ENCODE measurements at regions not wholly inside any gene's neighbourhood (a gene's known extent, or its start where the extent isn't known, plus 50 kb on each side); places are given as distances from the start of the nearest gene placed in this dataset.
A peak's percentile ranks its signal among the peaks of the same experiment; 100 is the strongest.

DNA sequence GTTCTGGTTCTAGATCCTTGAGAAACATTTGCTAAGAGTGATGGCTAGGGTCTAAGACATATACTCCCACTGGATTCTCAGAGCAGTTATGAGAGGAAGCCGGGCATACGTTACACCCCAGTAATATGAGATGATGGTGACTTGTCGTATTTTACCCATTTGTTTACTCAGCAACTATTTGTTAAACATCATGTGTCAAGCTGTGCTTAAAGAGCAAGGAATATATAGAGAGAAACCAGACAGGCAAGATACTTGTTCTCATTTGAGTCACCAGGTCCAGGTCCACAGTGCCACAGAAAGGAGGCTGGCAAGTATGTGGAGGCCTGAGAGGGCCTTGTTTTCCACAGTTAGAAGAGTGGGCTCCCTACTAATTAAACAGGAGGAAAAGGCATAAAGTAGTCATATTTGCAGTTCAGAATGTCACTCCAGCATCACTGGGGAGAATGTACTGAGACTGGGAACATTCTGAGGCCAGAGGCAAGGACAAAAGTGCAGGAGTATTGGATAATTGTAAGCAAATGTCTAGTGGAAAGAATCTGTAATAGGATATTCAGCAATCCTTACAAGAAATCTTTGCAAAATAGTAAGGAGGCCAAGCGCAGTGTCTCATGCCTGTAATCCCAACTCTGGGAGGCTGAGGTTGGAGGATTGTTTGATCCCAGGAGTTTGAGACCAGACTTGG, 142.2 kb downstream of the IRS2 start:
- no peak for DNase-seq (ENCODE audit: low read depth)

DNA sequence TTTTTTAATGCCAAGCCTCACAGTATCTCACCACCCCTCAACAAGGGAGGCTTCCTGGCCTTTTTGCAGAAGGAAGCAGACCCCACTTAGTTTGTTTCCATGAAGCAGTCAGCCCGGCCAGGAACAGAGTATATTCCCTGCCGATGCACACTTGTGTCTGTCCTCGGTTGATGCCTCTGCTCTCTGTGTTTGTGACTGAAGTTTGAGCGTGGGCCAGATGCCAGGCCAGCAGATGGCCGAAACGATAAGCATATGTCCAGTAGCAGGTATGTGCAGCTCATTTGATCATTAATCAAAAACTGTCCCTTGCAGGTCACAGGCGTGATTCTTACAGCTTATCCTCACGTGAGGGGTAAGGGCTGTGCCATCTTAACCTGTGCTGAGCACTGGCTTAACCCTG, 144.0 kb downstream of the IRS2 start:
- DNase-seq (ENCODE audit: low read depth): no peak

DNA sequence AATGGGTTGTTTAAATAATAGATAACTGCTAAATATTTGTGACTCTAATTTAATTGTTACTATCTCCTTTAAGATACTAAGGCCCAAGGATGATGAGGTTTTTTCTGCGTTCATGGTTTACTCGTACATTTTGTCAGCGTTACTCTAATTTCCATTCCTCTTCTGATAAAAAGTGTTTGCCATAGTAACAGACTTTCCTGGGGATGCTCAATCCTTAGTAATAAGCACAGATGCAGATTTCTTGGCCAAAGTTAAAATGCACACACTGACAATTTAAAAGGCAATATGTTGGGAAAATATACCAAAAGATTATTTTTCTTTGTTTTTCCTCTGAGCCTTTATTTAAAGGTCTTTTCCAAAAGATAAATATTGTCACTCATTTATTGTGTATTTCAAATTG, 149.6 kb downstream of the IRS2 start:
- DNase-seq (ENCODE audit: low read depth): no peak

DNA sequence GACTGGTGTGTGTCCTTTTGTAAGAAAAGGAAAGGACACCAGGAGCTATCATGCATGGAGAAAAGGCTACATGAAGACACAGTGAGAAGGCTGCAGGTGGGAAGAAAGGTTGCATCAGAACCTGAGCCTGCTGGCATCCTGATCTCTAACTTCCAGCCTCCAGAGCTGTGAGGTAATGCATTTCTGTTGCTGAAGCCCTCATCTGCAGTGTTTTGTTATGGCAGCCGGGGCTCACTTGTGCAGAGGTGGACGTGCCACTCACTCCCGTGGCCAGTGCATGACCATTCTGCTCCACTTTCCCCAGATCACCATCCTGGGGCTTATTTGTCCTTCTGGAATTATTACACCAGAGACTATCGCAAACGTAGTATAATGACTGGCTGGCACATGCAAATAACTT, 155.3 kb downstream of the IRS2 start:
- DNase-seq (ENCODE audit: low read depth): no peak

DNA sequence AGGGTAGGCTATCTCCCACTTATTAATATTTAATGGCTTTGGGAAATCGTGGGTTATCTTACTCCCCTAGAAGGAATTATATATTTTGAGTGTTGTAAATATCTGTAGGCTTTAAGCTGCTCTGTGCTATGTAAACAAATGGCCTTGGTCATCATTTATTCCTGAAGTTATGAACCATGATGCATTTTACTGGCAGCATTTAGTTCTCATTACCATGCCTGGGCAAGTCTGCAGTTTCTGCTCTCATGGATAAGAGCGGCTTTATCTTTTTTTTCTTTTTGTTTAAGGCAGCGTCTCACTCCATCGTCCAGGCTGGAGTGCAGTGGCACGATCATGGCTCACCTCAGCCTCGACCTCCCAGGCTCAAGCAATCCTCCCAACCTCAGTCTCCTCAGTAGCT, 156.1 kb downstream of the IRS2 start:
- no peak for DNase-seq (ENCODE audit: low read depth)

DNA sequence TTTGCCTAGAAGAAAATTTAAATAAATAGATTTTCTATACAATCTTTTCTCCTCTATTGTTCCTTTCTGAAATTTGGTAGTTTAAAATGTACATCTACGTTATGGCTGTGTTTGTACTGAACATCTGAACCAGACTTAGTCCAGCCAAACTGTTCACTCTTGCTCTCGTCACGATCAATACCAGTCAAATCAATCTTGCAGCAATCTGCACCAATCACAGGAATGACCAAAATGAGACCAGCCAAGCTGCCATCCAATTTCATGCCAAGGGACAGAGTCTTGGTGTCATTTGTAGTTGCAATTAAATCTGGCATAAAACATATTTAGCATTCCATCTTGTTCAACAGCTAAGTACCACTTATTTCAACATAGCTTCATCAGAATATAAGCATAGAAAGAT, 156.6 kb downstream of the IRS2 start:
- DNase-seq (ENCODE audit: low read depth): no peak

DNA sequence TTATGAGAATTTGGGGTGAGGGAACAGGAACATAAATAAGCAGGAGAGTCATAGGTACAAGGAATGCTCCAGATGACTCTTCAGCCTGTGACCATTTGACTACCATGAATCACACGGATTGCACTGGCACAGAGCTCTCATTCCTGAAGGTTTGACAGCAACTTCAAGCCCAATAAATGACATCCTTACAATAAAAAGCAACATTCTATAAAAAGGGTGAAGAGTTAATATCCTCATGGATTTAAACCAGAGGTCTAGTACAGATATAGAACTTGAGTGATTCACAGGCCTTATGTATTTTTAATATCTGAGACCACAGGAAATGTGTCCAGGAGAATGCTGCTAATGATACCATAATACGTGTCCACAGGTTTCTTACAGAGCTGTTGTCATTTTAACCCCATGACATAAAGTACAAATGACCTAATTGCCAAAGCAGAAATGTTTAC, 158.1 kb downstream of the IRS2 start:
- peak; percentile 80 for DNase-seq (ENCODE audit: low read depth)

DNA sequence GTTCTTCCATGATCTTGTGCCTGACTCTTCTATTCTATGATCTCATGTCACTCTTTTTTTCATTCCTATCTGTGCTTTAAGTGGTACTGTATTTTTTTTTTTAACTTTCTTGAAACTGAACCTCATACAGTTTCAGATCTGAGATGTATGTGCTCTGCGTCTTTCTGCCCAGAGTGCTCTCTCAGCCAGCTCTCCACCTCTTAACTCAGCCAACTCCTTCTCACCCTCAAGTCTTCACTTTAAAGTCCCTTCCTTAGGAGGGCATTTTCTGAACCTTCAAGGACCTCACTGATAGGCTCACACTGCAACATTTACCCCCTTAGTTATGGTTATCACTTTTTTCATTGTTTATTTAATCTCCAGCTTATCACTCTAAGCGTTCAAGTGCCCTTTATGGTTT, 158.7 kb downstream of the IRS2 start:
- DNase-seq (ENCODE audit: low read depth): no peak

DNA sequence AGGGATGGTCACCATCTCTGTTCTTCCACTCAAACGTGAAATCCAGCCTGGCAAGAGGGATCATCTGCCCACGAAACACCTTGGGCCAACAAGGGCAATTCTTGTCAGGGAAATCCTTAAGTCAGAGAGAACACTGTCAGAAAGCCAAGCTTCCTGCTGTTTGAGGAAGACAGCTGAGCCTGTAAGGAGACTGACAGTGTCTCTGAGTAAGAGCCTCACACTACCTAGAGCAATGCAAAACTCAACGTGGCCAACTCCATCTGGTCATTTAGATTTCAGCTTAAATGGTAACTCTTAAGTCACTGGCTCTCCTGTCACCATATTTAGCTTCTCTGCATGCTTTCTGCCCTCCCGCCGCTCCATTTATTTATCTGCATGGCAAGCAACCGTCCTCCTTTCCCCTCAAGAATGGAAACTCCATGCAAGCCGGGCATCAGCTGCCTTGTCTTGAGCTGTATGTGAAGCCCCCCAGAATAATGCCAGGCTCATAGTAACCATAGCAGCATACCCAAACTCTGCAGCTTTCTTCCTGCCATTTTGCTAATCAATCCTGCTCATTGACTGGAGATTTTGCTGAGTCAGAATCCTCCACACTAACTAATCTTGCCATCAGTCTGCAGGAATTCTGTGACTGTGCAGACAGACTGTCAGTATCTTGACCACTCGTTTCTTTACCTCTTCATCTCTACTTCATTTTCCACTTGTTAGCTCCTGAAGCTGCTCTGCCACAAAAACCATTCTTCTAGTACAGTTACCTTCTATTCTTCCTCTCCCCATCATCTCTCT, 159.8 kb downstream of the IRS2 start:
- no peak for DNase-seq (ENCODE audit: low read depth)

DNA sequence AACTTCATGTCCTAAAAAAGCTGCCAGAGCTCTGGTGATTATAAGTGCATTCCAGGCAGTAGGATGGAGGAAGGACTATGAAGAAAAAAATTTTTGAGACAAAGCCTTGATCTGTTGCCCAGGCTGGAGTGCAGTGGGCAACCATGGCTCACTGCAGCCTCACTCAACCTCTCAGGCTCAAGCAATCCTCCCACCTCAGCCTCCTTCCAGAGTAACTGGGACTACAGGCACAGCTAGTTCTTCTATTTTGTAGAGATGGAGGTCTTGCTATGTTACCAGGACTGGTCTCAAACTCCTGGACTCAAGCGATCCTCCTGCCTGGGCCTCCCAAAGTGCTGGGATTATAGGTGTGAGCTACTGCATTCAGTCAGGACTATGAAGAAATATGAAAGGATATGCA, 161.2 kb downstream of the IRS2 start:
- no peak for DNase-seq (ENCODE audit: low read depth)

DNA sequence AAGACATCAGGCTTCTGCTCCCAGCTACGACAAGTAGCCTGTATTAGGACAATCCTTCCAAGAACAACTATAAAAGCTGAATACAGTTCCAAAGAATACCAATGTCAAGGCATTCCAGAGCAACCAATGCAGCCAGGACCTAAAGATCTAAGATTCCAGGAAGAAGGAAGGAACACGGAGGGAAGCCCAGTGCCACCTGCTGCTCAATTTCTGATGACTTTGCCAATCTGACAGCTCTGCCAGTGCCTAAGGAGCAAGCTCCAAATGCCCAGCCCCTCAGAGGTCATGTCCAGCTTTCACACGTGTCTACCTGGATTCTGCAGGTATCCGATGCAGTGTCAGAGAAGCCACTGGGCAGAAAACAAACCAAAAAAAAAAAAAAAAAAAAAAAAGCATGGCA, 164.4 kb downstream of the IRS2 start:
- no peak for DNase-seq (ENCODE audit: low read depth)

DNA sequence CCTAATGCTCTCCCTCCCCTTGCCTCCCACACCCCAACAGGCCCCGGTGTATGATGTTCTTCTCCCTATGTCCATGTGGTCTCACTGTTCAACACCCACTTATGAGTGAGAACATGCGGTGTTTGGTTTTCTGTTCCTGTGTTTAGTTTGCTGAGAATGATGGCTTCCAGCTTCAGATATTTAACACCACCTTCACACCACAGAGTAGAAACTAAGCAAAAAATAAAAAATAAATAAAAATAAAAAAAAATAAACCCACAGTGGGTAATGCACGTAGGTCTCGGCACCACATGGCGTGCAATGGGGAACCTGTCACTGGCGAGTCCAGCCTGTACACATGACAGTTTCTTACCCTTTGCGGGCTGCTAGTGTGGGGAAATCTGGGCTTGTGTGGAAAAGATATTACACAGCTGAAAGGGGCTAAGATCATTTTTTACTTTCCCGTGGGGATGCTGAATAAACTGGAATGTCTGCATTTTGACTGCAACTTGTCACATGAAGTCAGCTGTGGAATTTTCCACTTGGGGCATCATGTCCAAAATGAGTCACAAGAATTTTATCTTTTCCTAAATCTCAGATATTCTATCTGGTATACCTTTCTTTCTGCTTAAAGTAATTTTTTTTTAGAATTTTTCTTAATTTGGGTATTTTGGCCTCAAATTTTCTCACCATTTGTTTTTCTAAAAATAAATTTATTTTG, 170.5 kb downstream of the IRS2 start:
- peak; percentile 14 for DNase-seq (ENCODE audit: low read depth)

DNA sequence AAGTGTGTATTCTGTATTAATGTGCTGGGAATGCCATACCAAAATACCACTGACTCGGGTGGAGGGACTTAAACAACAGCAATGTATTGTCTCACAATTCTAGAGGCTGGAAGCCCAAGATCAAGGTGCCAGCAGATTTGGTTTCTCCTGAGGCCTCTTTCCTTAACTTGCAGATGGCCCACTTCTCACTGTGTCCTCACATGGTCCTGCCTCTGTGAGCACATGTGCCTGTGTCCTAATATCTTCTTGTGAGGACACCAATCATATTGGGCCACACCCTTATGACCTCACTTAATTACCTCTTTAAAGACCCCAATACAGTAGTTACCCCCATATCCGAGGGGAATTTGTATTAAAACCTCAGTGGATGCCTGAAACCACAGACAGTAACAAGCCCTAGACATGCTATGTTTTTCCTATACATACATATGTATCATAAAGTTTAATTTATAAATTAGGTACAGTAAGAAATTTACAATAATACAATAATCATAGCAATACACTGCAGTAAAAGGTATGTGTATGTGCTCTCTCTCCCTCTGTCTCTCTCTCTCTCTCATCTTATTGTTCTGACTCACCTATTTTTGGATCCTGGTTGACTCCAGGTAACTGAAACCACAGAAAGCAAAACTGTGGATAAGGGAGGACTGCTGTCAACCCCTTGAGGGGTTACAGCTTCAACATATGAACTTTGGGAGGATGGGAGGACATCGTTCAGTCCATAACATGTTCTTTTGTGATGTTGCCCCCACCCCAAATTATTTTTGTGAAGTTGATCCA, 174.3 kb downstream of the IRS2 start:
- no peak for DNase-seq (ENCODE audit: low read depth)

DNA sequence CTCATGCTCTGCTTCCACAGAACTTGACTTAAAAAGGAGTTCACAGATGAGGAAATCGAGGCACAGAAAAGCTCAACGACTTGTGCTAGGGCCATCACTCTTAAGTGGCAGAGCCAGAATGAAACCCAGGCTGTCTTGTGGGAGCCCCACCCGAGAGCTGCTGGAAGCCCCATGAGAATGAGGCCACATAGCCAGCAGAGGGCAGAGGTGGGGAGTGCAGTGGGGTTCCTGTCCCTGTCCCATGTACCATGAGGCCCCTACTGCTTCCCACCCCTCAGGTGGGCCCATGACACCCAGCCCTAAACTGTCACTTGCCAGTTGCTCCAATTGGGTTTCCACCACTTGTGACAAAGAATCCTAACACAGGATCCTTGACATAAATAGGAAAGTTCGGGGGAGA, 175.9 kb downstream of the IRS2 start:
- DNase-seq (ENCODE audit: low read depth): peak; percentile 20

DNA sequence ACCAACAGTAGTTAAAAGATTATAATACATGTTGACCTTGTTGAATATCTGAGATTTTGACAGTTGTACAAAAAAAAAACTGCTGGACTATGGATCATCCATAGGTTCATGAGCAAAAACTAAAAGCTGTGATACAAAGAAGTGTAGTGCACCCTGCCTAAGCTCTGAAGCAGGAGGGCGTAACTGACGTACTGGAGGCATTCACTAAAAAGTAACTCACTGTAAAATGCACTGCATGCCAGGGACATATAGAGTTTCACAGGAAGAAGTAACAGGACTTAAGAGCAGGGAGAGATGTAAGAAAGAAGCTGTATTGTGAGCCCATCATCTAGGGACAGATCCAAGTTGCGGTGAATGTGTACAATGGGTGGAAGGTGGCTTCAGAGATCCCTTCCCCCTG, 177.9 kb downstream of the IRS2 start:
- DNase-seq (ENCODE audit: low read depth): no peak

DNA sequence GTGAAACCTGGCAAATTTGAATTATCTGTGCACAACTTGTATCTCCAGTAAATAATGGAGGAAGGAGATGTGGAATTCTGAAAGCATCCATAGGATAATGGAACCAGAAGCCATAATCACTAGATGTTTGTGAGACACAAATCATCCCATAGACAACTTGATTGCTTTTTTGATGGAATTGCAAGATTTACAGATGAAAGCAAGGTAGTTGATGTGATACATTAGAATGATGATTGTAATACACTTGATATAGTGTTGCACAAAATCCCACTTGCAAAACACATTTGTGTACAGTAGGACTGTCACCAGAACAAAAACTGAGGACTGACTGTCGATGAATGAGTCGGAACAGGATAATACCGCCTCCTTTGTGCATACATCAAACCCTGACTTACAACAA, 178.3 kb downstream of the IRS2 start:
- no peak for DNase-seq (ENCODE audit: low read depth)

DNA sequence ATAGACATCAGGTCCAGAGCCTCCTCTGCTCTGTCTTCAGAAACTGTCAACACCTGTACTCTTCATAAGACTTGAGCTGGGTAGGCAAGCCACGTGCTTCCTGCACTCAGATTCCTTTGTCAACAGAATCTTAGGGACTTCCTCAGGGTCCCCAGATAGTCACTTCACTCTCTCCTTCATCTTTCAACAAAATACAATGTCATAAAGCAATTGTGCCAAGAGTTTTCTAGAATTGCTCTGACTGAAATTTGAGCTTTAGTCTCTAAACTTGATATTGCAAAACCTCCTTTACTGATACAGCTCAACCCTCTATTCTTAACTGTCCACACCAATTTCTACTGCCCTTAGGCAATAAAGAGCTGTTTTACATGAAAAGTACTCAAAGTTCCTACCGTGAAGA, 179.9 kb downstream of the IRS2 start:
- no peak for DNase-seq (ENCODE audit: low read depth)

DNA sequence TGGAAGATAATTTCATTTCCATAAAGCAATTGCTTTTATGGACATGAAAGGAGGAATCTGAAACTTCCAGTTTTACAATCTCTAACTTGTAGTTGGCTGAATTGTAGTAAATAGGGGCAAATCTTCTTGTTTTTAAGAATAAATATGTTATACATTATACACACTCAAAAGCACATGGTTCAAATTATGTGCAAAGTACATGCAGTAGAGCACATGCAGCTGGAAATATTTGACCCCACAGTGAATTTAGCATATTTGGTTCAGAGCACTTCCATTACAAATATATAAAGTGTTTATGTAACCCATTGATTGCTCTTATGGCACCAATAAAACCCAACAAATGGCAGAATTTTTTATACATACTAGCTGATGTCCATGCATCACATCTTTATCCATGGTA, 180.5 kb downstream of the IRS2 start:
- no peak for DNase-seq (ENCODE audit: low read depth)

DNA sequence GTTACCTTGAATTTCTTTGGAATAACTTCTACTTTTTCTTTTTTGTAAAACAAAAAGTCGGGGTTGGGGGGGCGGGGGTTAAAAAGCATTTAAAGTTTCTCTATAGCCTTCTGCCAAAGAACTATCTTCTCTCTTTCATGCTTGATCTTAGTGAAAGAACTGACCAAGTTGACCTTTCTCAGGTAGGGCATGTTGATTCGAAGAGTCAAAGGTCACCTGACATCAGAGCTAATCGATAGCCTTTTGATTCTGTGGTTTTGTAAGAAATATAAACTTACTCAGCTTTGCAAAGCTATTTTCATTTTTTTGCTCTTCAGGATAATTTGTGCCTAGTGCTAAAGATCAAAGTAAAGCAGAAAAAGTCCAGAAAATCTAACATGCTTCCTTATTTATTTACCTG, 181.5 kb downstream of the IRS2 start:
- DNase-seq (ENCODE audit: low read depth): no peak

DNA sequence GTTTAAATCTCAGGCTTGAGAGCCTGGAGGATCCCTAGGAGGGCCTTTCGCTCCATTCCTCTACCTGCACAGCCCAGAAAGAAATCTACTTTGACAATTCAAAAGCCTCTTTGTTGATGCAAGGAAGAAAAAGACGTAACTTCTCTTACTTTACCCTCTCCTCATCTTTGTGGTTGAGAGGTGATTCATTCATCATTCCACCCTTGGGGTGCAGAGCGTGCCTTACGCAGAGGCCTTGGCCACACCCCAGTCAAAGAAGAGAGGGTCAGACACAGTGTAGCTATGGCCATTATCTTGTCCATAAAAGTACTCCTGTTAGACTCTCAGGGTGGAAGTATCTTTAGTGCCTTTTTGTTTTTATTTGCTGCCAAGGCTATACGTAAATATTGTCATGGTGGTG, 184.0 kb downstream of the IRS2 start:
- peak; percentile 40 for DNase-seq (ENCODE audit: low read depth)

DNA sequence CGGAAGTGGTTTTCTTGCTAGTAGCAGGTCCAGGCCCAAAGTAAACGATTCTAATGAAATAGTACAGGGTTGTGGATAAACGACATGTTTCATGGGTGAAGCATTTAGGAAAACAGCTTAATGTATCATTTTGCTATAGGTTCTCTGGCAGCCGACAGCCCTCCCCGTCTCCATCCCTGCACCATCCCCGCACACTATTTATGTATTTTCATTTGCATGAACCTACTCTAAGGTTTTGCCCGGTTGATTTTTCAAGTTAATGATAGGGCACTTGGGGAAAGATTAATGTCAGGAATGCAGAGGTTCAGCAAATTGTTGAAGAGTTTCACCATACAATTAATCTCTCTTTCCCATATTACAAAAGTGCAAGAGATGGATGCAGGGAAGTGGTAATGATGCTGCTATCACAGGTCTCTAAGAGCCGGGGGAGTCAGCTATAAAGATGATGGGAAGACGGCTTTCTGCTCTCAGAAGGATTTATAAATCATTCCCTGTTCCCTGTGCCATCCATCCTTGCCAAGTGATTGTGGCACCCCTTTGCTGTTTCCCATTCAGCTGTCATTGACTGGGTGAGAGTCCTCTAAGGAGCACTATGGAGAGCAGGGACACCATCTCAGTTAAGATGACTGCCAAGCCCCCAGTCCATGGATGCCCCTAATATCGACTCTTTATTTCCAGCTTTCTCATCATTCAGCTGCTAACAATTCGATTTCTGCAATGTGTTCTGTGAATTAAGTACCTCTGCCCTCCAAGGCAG, 186.3 kb downstream of the IRS2 start:
- no peak for DNase-seq (ENCODE audit: low read depth)
